HG02970 (cell line): ENCODE measurements at regions not wholly inside any gene's neighbourhood (a gene's known extent, or its start where the extent isn't known, plus 50 kb on each side); places are given as distances from the start of the nearest gene placed in this dataset.
"Not testable (repeated sequence)": the region's sequence is repeated elsewhere in the genome, so short reads cannot be mapped to it uniquely, and the experiment has no call there.

ENCODE experiments used
- ATAC-seq: cut with Tn5 transposase; IDR thresholded peaks from one replicate; pipeline ENCODE4 v1.9.1; 2021; ENCODE audit warnings: mild to moderate bottlenecking, moderate library complexity, moderate number of reproducible peaks; ENCODE audit not compliant: unreplicated experiment, low FRiP score

DNA sequence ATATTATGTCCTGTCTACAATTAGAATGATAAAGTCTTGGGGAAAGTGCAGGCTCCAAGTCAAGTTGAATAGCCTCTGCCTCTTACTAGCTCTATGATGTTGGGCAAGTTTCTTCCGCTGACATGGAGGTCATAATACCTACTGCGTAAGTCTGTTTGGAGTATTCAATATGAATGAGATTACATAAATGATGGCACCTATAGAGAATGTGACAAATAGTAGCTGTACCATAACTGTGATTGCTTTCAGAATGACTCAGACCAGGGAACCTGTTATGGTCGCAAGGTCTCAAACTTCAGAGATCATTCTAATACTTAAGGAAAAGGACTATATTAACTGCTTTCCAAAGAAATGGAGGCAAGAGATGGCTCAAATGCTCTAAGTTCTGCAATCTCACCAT lies 94.0 kb upstream of the ABCA1 start:
- ATAC-seq = no peak

DNA sequence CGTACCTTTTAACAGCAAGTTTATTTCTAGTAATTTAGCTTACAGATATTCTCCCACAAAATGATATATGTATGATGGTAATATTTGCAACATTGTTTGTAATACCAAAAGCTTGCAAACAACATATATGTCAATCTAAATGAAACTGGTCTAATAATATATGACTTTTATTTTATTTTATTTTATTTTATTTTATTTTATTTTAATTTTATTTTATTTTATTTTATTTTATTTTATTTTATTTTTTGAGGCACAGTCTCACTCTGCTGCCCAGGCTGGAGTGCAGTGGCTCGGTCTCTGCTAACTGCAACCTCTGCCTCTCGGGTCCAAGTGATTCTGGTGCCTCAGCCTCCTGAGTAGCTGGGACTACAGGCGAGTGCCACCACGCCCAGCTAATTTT lies 94.6 kb upstream of the ABCA1 start:
- ATAC-seq = not testable (repeated sequence)

DNA sequence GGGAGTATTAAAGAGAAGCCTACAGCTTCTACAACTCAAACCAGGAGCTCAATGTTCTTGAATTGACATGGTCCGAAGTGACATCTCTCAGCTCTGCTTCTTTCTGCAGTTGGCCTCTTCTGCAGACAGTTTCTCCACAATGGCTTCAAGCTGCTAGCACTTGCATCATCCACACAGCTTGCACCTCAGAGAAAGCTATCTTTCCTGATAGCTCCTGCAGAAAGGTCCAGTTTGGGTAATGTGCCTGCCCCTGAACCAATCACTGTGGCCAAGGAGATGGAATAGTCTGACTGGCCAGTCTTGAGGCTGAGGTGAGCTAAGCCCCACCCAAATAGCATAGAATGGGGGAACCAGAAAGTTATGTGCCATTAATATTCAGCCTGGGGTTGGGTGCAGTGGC lies 95.8 kb upstream of the ABCA1 start:
- ATAC-seq = no peak

DNA sequence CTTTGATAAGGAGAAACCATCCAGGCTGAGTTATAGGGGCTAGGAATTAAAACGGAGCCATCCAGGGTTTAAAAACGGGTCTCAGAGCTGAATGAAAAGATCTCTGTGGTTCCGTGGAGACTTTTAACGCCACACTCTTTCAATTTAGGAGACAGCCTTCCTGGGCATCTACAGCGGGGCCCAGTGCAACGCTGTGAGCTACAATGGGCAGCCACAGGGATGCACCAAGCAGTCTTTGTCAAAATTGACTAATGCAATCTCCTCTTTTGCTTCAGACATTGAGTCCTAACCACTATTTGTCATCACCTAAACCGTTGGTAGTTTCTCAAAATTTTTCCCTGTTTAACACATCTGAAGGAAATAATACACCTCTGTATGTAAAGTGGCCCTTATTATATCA lies 96.6 kb upstream of the ABCA1 start:
- ATAC-seq = no peak

GRCh38 chr9:105026451-105026850 lies 98.5 kb upstream of the ABCA1 start:
- no peak for ATAC-seq

- no peak for ATAC-seq
These were observed 99.1 kb upstream of the ABCA1 start for GRCh38 chr9:105027084-105027483.

DNA sequence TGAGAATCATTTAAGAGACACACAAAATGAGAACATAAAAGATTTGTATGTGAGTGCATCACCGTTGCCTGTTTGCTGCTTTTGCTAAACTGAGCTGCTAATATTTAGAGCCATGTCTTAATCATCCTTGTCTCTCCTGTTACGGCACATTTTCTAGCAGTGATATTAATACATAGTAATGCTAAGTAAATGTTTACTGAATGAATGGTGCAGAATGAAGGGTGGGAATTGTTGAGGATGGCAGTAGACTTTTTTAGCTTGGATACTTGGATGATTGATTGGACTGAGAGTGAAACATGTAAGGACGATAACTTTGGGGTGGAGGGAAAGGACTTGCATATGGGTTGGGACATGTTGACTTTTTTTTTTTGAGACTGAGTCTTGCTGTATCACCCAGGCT lies 102.3 kb upstream of the ABCA1 start:
- no peak for ATAC-seq

DNA sequence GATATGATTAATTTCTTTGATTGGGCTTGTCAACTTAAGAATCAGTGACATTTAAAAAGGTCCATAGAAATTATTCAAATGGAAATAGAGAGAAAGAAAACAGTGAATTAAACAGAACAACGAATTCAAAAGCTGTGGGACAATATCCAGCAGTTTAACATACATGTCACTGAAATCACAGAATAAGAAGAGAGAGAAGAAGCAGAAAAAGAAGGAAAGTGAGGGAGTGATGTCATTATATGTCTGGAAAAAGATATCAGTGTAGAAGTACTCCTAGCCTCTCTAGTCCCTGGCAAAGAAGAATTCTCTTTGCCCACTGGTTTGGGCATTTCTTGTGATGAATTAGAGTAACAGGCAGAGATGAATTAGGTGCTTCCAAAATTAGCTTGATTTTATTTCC lies 109.2 kb upstream of the ABCA1 start:
- no peak for ATAC-seq

- no peak for ATAC-seq
These were observed 110.1 kb upstream of the ABCA1 start for GRCh38 chr9:105038051-105038450.

DNA sequence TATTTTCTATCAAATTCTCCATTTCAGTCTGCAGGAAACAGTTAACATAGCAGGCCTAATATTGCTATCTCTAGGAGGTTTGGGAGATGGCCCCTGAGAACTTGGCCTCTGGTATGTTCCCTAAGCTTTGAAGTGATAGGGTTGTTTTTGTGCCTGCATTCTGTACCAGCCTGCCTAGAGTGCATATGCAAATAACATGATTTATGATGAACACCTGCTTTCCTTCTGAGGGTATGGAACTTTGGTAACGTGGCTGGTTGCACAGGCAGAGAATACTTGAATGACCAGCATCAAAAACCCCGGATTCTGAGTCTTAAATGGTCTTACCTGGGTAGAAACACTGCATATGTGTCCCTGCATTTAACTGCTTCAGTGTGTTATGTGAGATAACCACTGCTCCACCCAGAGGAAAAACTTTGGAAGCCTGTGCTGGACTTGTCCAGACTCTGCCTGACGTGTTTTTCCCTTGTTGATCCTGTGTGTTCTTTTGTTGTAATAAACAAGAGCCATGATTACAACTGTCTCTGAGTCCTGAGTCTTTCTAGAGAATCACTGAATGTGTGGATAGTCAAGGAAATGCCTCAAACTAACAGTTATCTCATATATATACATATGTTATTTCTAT lies 111.3 kb upstream of the ABCA1 start:
- no peak for ATAC-seq

DNA sequence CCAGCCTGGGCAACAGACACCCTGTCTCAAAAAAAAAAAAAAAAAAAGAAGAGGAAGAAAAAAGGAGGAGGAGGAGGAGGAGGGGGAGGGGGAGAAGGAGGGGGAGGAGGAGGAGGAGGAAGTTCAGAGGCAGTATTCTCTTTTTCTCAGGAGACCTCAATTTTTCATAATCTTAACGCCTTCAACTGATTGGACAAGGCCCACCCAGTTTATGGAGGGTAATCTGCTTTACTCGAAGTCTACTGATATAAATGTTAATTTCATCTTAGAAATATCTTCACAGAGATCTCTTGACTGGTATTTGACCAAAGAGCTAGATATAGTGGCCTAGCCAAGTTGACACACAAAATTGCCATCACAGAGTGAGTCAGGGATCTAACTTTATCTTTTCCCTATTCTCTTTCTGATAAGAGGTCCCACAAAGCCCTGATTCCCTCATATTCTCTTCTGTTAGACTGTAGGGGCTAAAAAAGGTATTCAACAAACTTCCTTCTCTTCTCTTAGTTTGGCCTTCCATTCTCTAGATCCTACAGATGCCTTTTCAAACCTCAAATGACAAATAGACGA lies 115.5 kb upstream of the ABCA1 start:
- ATAC-seq = no peak

GRCh38 chr9:105044518-105044917 lies 116.6 kb upstream of the ABCA1 start:
- ATAC-seq = no peak

- no peak for ATAC-seq
These were observed 119.2 kb upstream of the ABCA1 start for GRCh38 chr9:105046907-105047741.

- no peak for ATAC-seq
These were observed 119.7 kb upstream of the ABCA1 start for GRCh38 chr9:105047742-105048041.

- no peak for ATAC-seq
These were observed 120.4 kb upstream of the ABCA1 start for GRCh38 chr9:105048331-105048730.

GRCh38 chr9:105050296-105050695 lies 122.3 kb upstream of the ABCA1 start:
- ATAC-seq = no peak

GRCh38 chr9:105051897-105052296 lies 123.9 kb upstream of the ABCA1 start:
- ATAC-seq = no peak

GRCh38 chr9:105052346-105052745 lies 124.4 kb upstream of the ABCA1 start:
- no peak for ATAC-seq

DNA sequence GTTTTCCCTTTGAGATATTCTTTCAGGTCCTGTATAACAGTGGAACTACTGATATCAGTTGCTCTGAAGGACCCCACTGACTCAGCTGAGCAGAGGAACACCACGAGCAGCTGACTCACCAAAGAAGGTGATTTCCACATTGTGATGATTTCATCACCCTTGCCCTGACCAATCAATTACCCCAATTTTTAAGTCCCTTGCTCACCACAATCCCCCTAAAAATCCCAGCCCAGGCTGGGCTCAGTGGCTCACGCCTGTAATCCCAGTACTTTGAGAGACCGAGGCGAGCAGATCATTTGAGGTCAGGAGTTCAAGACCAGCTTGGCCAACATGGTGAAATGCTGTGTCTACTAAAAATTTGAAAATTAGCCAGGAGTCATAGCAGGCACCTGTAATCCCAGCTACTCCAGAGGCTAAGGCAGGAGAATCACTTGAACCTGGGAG lies 125.3 kb upstream of the ABCA1 start:
- ATAC-seq = no peak

GRCh38 chr9:105054491-105054890 lies 126.5 kb upstream of the ABCA1 start:
- ATAC-seq = no peak

DNA sequence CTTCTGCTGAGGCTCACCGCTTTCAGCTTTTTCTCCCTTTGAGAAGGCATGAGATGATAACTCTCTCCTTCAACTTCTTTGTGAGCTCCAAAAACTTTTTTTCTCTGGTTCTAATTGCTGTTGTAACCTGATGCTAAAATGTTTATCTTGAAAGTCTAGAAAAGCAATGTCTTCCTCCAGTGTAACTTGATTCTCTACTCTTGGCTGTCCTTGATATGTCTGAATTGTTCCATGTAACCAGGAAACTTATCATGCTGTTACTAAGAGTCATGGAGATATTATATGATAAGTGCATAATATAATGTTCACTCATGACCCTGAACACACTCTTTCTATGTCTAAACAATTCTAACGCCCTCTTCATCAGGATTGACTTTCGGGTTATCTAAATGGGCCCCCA lies 128.0 kb upstream of the ABCA1 start:
- ATAC-seq = no peak

DNA sequence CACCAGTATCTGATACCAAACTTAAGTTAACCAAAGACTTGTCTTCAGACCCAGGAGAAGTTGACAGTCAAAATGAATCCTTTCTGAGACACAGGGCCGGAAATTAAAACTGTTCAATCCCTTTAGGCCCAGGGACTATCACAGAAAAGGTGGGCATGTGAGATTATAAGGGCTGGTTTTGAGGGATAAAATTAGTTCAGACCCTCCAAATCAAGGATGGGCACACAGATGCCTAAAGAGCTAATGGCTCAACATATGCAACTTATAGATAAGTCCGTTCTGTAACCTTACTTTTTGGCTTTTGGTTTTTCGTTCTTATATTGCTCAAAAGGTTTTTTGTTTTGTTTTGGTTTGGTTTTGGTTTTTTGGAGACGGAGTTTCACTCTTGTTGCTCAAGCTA lies 129.6 kb upstream of the ABCA1 start:
- ATAC-seq = no peak
